GM12892 (cell line): ENCODE measurements at regions not wholly inside any gene's neighbourhood (a gene's known extent, or its start where the extent isn't known, plus 50 kb on each side); places are given as distances from the start of the nearest gene placed in this dataset.

ENCODE experiments used
- POLR2AphosphoS5 ChIP-seq: IDR thresholded peaks from 2 replicates; pipeline ENCODE4 v1.6.1; 2011; ENCODE audit warnings: low read depth, low read length, control low read depth
- TAF1 ChIP-seq: IDR thresholded peaks from 2 replicates; pipeline ENCODE4 v1.6.1; 2011; ENCODE audit warnings: low read depth, mild to moderate bottlenecking, control low read depth, low read length, borderline replicate concordance

- TF ChIP-seq POLR2AphosphoS5 (no peak), TAF1 (no peak)
Measured at GRCh38 chr17:21539146-21539545, 153.2 kb upstream of the KCNJ18 start.
